HG03066 (cell line): ENCODE measurements at regions not wholly inside any gene's neighbourhood (a gene's known extent, or its start where the extent isn't known, plus 50 kb on each side); places are given as distances from the start of the nearest gene placed in this dataset.

ENCODE experiments used
- ATAC-seq: cut with Tn5 transposase; IDR thresholded peaks from one replicate; pipeline ENCODE4 v1.9.1; 2021; ENCODE audit warnings: low read depth; ENCODE audit not compliant: unreplicated experiment

- no peak for ATAC-seq
These were observed 116.6 kb upstream of the HMHB1 start for GRCh38 chr5:143695244-143695864.

DNA sequence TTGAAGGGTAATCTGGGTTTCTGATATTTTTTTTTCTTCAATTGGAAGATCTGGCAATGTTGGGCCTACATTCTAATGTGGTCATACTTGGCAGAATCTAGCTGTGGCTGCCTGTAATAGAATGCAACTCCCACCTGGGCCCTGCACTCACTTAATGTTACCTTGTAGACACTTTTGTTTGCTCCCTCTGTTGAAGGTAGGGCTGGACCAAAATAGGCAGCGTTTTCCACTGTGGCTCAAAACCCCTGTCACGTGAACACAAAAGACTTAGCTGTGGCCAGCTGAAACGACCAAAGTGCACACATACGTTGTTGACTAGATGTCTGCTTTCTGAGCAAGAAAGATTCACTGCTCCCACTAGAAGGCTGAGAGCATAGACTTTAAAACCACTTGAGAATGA is 117.6 kb upstream of the HMHB1 start:
- no peak for ATAC-seq

DNA sequence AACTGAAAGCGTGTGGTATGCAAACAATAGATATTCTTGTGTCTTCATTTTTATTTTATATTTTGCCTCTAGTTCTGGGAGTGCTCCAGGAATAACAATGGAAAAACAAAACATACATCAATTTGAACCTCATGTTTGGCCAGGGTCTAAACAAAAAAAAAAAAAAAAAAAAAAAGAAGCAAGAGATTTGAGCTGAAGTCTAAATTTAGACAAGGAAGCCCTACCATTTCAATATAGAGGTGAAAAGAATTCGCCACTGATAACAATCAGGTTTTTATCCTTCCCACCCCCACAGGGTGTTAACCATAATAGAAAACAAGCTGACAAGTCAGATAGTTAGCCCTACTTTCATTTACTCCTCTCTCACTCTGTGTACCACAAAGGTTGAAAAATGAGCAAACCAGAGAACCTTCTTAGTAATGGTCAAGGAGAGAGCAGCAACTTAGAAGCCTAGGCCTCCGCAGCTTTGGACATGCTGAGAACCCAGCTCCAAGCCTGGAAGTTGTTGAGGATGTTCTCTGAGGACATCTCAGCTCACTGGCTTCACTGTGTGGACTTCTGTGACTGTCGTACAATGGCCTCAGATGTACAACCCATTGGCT is 118.2 kb upstream of the HMHB1 start:
- peak; percentile 92 for ATAC-seq

- no peak for ATAC-seq
These were observed 119.6 kb upstream of the HMHB1 start for GRCh38 chr5:143692342-143692741.

- no peak for ATAC-seq
These were observed 120.0 kb upstream of the HMHB1 start for GRCh38 chr5:143691945-143692290.

DNA sequence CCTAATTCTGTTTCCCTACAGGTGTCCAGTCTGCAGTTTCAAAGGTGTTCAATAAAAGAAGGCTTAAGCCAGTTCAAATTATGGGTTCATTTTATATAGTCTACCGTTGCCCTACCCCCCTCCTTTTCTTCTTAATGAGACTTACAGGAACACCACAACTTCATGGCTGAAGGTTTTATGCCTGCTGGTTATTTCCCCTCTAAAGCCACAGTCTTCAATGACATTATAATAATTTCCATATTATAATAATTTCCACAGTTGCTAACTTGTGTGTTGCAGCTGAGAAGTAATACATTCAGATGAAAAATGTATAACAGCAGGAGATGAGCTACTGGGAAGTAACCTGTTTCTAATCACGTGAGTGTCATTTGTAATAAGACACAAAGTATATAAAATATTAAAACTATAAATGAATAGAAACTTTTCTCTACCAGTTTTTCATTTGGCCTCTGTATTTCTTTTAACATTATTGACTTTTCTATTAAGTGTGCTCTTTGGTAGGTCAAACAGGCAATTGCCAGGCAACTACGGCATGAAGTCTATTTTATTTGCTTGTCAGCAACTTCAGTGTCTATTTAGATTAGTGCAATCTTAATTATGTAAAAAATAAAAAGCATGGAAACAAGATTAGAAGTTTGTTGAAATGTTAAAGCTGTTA is 120.5 kb upstream of the HMHB1 start:
- no peak for ATAC-seq

GRCh38 chr5:143687604-143688003 is 124.4 kb upstream of the HMHB1 start:
- no peak for ATAC-seq

- ATAC-seq, result no peak
These were observed 126.6 kb upstream of the HMHB1 start for GRCh38 chr5:143685246-143685815.

GRCh38 chr5:143683459-143683858 is 128.5 kb upstream of the HMHB1 start:
- no peak for ATAC-seq

DNA sequence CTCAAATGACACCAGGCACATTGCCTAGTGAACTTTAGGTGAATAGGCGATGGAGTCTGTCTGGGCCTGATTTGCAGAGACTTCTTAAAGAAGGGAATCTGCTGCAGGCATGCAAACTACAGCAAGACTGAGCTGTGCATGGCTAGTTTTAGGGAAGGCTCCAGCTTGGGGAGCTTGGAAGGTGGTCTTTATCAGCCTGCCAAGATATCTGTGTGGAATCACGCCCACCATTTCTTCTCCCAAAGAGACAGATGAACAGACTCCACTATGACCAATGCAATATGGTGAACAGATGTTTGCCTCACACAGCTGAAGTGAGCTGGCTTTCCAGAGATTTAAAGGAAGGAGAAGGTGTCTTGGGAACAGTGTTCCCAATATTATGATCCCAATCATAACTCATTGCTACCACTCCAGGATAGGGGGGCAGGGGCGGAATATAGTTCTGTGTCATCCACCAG is 129.0 kb upstream of the HMHB1 start:
- no peak for ATAC-seq

GRCh38 chr5:143682246-143682905 is 129.6 kb upstream of the HMHB1 start:
- ATAC-seq, result no peak

- ATAC-seq, result no peak
These were observed 131.2 kb upstream of the HMHB1 start for GRCh38 chr5:143680672-143681259.

DNA sequence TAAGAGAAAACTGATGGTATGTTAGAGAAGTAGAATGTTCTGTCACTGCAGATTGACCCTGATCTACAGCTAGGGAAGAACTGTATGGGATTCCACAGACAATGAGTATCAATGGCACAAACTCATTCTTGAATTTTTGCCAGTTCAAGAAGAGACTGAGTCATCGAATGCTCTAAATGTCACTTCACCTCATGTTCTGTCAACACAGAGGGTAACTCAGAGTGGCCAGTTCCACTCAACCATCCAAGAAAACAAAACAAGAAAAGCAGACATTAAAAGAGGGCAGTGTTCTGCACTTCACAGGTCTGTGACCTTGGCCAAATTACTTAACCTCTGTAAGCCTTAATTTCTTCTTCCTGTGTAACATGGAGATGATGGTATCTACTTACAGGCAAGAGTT is 132.2 kb upstream of the HMHB1 start:
- no peak for ATAC-seq

GRCh38 chr5:143678148-143678905 is 133.6 kb upstream of the HMHB1 start:
- peak; percentile 63 for ATAC-seq

- ATAC-seq, result no peak
These were observed 134.6 kb upstream of the HMHB1 start for GRCh38 chr5:143677403-143677802.

DNA sequence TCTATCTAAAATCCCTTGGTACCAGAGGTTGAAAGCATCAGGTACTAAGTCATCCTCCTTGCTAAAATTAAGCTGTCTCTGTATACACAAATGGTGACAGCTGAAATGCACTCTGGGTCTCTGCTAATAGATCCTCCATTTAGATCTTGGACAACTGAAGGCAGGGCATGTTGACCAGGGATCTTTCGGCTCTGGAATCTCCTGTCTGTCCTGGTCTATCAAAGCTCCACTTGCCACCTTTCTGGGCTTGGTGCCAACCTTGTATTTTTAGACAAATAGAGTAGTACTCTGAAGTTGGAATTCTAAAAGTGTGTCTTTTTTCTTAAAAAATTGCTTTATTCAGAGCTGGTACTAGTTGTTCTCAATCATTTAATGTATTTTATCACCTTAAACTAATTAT is 135.2 kb upstream of the HMHB1 start:
- no peak for ATAC-seq

DNA sequence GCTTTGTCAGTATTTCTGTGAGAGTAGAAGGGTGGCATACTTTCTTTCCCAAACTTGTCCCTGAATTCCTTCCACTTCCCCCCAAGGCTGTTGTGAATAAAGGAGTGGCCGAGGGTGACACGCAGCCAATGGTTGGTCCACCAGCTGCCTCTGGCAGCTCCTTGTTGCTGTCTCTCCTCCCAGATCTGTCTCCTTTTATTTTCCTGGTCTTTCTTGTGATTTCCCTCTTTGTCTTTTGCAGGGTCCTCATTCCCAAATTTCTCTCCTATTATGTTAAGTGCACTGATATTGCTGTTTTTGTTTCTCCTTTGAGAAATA is 137.5 kb upstream of the HMHB1 start:
- no peak for ATAC-seq

DNA sequence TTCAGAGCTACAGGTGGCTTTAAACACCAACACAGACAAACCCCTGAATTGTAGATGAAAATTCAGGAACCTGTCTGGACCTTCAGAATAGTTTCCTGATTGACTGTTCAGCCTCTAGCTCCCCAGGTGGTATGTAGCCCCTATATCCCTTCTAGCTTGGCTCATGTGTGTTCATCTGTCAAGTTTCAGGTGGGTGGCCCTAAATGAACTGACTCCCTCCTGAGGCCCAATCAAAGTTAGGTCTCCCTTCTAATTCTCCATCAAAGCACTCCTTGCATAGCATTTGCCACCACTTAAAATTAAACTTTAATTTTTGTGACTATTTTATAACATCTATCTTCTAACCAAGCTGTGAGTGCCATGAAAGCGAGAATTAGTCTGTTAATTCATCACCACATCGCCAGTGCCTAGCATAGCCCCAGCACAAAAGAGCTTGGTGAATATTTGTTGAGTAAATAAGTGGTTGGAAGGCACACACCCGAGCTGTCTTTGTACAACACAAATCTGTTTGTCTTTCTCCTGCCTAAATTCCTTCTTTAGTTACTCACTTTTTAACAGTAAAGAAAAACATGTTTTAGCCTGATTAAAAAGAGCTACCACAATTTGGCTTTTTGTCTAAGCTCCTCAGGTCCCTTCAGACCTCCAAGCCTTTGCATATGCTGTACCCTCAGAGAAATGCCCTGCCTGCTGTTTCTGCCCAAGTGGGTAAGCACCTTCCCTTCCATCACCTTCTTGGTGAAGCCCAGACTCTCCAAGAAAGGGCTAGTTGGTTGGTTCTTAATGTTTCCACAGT is 138.1 kb upstream of the HMHB1 start:
- ATAC-seq, result no peak

GRCh38 chr5:143672806-143673205 is 139.2 kb upstream of the HMHB1 start:
- no peak for ATAC-seq
